AG04450 (cell line): ENCODE measurements at regions not wholly inside any gene's neighbourhood (a gene's known extent, or its start where the extent isn't known, plus 50 kb on each side); places are given as distances from the start of the nearest gene placed in this dataset.

Experiments
- CTCF ChIA-PET: fragments of 300-600, 350-600 bp; formaldehyde crosslinking; extraction: SDS; loops from one replicate; lab custom pipeline; 2022; ENCODE audit warnings: antibody characterized with exemption, inconsistent platforms; lab: Charles Lee
- POLR2A ChIA-PET: fragments of 350-600 bp; formaldehyde crosslinking; extraction: SDS; loops from one replicate; lab custom pipeline; 2021; ENCODE audit warnings: antibody characterized with exemption, inconsistent platforms; lab: Yijun Ruan, JAX
- DNase-seq: peaks from one replicate; pipeline ENCODE4 v3.0.0-alpha.2; 2011; ENCODE audit warnings: low read depth, low spot score
- H3K27ac ChIP-seq: one replicate; pipeline ENCODE4 v1.5.1; 2012; ENCODE audit warnings: low read depth, low read length, control low read depth
- H3K27me3 ChIP-seq: one replicate; pipeline ENCODE4 v1.6.0; 2012; ENCODE audit warnings: low read length; ENCODE audit not compliant: control insufficient read depth, insufficient read depth
- H3K4me3 ChIP-seq: 2 replicates; pipeline ENCODE4 v1.5.1; 2011; ENCODE audit warnings: mild to moderate bottlenecking, low read depth, low read length, control low read depth
- H3K9me3 ChIP-seq: 2 replicates; pipeline ENCODE4 v1.5.1; 2012; ENCODE audit warnings: low read length; ENCODE audit not compliant: control insufficient read depth, insufficient read depth
- TF ChIP-seq, protein P1 (sequence below): IDR thresholded peaks from 2 replicates; pipeline ENCODE4 v1.5.1; 2011; ENCODE audit warnings: low read depth, low read length, control low read depth, inconsistent platforms

DNA sequence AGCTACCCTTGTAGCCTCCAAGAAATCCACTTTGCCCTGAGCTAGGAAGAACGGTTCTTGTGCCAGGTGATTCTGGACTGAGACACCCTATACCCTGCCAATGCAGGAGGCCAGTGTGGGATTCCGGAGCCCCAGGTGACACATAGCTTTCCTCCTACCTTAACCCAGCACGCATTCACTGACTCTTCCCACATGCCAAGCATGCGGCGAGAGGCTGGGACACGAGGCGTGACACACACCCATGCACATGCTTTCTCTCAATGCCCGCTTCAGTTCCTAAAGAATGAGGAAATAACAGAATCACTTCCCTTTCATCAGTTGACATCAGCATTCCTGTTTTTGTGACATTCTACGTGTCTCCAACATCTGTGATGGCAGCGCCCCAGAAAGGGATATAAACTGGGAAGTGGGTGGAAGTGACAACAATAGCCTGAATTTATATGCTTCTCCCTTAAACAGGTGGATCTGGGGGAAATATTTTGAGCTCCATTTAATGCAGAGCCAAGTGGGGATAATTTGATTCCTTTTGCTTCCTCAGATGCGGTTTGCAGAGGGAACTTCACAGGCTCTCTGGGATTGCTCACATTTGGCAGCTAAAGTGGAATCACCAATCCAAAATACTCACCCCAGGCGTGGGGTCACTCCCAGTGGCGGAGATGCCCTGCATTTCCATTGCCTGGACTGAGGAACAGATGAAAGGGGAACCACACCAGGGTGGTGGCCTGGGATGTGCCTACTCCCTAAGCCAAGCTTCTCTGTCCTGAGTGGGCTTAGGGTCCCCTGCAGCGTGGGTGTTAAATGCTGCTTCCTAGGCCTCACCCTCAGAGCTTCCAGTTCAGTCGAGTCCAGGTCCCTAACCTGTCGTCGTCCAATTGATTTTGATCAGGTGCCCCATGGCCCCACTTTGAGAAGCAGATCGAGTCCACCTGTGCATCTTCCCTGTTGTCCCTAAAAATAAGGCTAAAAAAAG, 445.1 kb downstream of the SIPA1L2 start:
- Histone ChIP-seq H3K27ac (no peak overlapping the region), H3K27me3 (no peaks in the 10 kb centered on the region), H3K9me3 (no peaks in the 10 kb centered on the region), H3K4me3 (no peak overlapping the region)
- ChIA-PET POLR2A (interaction anchor here (0.6 kb wide), 1 partner anchor 24 kb away, joined by 5 read pairs; no protein-coding TSS in a partner anchor), CTCF (interaction anchor here (0.6 kb wide), 1 partner anchor 1555 kb away, joined by 4 read pairs; no protein-coding TSS in a partner anchor)
- DNase-seq: no peak
- TF ChIP-seq, protein P1, sequence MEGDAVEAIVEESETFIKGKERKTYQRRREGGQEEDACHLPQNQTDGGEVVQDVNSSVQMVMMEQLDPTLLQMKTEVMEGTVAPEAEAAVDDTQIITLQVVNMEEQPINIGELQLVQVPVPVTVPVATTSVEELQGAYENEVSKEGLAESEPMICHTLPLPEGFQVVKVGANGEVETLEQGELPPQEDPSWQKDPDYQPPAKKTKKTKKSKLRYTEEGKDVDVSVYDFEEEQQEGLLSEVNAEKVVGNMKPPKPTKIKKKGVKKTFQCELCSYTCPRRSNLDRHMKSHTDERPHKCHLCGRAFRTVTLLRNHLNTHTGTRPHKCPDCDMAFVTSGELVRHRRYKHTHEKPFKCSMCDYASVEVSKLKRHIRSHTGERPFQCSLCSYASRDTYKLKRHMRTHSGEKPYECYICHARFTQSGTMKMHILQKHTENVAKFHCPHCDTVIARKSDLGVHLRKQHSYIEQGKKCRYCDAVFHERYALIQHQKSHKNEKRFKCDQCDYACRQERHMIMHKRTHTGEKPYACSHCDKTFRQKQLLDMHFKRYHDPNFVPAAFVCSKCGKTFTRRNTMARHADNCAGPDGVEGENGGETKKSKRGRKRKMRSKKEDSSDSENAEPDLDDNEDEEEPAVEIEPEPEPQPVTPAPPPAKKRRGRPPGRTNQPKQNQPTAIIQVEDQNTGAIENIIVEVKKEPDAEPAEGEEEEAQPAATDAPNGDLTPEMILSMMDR: no peak

DNA sequence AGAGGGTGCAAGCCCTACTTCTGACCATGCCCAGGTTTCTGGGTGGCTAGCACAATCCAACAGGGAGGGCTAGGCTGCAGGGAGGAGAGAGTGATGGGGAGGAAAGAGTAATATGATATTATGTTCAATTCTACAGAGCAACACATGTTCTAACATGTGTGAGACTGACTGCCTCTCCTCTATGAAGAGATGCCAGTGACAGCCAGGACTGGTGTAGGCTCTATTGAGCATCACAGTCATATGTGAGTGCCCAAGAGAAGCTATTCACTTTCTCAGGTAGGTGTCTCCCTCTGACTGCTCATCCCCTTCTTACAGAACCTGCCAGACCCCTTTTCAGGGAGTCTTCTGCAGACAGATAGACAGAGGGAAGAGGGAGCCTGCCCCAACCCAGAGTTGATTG, 446.1 kb downstream of the SIPA1L2 start:
- TF ChIP-seq, protein P1: no peak
- no peak for DNase-seq
- POLR2A ChIA-PET: no interaction called here

GRCh38 chr1:232183266-232183800, 446.6 kb downstream of the SIPA1L2 start:
- TF ChIP-seq, protein P1: no peak
- CTCF ChIA-PET: no interaction called here

More for the DNA sequence above, 446.1 kb downstream of the SIPA1L2 start:
- Histone ChIP-seq H3K27ac (no peak overlapping the region), H3K9me3 (no peaks in the 10 kb centered on the region), H3K27me3 (no peaks in the 10 kb centered on the region), H3K4me3 (no peak overlapping the region)
- CTCF ChIA-PET: no interaction called here

GRCh38 chr1:232182236-232182635, 447.7 kb downstream of the SIPA1L2 start:
- no peak overlapping the region for H3K4me3 ChIP-seq
- no peak for DNase-seq
- ChIA-PET POLR2A (no interaction called here), CTCF (no interaction called here)
- H3K9me3 ChIP-seq: no peaks in the 10 kb centered on the region
- H3K27ac ChIP-seq: no peak overlapping the region
- no peaks in the 10 kb centered on the region for H3K27me3 ChIP-seq
- TF ChIP-seq, protein P1: no peak

More at GRCh38 chr1:232183266-232183800, 446.6 kb downstream of the SIPA1L2 start:
- DNase-seq: no peak
- Histone ChIP-seq H3K4me3 (no peak overlapping the region), H3K27me3 (no peaks in the 10 kb centered on the region), H3K27ac (no peak overlapping the region), H3K9me3 (no peaks in the 10 kb centered on the region)
- POLR2A ChIA-PET: no interaction called here

- no peak for DNase-seq
- ChIA-PET CTCF (no interaction called here), POLR2A (no interaction called here)
- TF ChIP-seq, protein P1: no peak
- Histone ChIP-seq H3K9me3 (no peaks in the 10 kb centered on the region), H3K4me3 (no peak overlapping the region), H3K27me3 (peaks cover 2% of the 10 kb centered on the region), H3K27ac (no peak overlapping the region)
Measured at GRCh38 chr1:232180779-232181136, 449.2 kb downstream of the SIPA1L2 start.
